ENCODE measurements at regions not wholly inside any gene's neighbourhood (a gene's known extent, or its start where the extent isn't known, plus 50 kb on each side); places are given as distances from the start of the nearest gene placed in this dataset.
"Not testable (repeated sequence)": the region's sequence is repeated elsewhere in the genome, so short reads cannot be mapped to it uniquely, and the experiment has no call there.

DNA sequence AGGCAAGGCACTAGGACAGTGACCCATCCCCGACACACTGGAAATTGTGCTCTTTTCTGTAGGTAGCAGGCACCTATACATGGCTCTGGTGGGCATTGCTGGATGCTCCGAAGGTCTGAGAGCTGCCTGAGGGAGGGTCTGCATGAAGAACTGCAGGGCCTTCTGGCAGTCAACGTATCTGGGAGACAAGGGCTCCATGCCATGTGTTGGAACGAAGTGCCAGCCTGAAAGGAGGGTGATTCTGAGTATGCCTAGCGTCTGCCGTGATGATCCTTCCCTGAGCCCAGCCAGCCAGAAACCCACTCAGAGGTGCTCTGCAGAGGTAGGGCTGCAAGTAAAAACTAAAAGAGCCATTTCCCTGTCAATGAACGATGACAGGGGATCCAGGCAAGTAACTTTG is 453.2 kb downstream of the MED10 start:
- DNase-seq, result no peak

GRCh38 chr5:5919411-5919810 is 458.9 kb downstream of the MED10 start:
- DNase-seq, result no peak

- DNase-seq, result no peak
Observed at GRCh38 chr5:5906778-5907177, 471.6 kb downstream of the MED10 start.

GRCh38 chr5:5905186-5905585 is 473.2 kb downstream of the MED10 start:
- DNase-seq, result no peak

DNA sequence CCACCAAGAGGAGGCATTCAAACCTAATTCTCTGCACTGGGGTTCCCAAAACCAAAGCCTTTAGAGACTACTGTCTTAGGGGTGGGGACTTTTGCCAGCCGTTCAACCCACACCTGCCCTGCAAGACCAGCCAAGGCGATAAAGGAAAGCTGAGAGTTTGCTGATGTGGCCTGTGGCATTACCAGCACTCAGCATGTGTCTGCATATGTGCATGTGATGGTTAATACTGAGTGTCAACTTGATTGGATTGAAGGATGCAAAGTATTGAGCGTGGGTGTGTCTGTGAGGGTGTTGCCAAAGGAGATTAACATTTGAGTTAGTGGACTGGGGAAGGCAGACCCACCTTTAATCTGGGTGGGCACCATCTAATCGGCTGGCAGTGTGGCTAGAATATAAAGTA is 474.2 kb downstream of the MED10 start:
- no peak for DNase-seq

DNA sequence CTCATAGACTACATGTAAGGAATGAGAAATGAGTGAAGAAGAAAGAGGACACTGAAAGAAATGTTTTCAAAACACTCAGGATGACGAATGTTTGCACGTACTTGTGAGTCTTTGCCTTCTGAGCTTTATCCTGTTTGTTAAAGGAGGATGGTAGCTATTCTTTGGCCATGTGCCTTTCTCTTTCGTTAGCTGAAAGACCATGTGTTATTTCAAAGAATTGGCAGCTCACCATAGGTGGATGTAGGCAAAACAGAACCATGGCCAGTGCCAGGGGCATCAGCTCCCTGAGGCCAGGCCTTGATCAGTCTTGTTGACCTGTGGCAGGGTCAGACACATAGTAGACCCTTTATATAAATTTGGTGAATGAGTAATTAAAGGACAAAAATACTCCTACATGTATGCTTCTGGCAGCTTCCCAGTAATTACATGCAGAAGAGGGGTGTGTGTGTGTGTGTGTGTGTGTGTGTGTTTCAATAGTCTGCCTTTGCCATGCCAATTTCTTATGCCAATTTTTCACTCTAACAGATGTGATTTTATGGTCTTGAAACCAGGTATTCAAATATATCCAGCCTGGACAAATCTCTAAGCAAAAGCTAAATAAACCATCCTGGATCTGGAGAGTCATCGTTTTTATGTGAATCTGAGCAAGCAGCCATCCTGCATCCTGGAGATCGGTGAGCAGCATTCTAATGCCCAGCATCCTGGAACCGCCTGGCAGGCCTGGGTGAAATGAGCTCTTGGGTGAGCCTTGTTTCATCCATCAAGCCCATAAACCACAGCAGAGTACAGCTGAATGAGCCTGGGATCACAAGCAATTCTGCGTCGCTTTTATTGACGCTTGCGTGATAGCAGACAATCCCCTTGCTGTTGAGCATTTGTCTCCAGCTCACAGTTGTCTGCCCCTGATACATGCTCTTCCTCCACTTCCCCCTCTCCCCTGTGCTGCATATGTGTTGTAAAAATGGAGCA is 475.4 kb downstream of the MED10 start:
- no peak for DNase-seq

- no peak for DNase-seq
Observed at GRCh38 chr5:5900350-5900749, 477.9 kb downstream of the ICE1 start.

GRCh38 chr5:5899716-5900115 is 477.2 kb downstream of the ICE1 start:
- no peak for DNase-seq

DNA sequence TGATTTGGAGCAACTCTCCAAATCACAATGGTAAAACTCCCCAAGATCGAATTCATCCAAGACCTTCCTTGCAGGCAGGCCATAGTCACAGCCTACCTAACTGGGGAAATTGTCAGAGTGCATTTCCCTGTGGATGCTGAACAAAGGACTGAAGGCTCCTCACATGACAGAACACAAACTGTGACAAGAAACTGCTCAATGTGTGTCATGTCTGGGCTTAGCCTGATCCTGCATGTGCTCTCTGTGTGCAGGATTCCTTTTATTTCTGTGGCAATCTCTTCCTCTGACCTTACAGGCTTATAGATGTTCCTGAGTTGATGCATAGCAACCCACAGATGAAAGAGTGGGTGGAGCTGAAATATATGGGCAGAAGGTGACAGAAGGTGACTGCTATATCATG is 465.8 kb downstream of the ICE1 start:
- no peak for DNase-seq

DNA sequence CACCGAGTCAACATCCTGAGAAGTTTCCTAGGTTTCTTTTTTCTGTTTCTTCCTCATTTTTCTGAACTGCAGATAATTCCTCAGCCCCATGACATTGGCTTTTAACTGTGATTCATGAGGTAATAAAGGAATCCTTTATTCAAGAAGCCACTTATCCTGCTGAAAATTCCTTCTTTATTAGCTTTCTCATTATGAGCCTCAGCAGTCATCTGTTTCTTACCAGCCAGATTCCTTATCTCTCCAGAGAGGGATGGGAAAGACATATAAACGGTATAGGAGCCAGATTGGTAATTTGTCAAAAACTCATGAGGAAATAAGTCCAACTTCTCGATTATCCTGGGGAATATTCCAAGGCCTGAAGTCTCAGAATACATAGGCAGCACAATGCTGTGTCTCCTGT is 465.4 kb downstream of the ICE1 start:
- no peak for DNase-seq

- peak; percentile 22 for DNase-seq
Observed at GRCh38 chr5:5886812-5887486, 464.5 kb downstream of the ICE1 start.

GRCh38 chr5:5886353-5886752 is 463.9 kb downstream of the ICE1 start:
- no peak for DNase-seq

GRCh38 chr5:5885782-5886181 is 463.3 kb downstream of the ICE1 start:
- no peak for DNase-seq

GRCh38 chr5:5884593-5884992 is 462.1 kb downstream of the ICE1 start:
- no peak for DNase-seq

DNA sequence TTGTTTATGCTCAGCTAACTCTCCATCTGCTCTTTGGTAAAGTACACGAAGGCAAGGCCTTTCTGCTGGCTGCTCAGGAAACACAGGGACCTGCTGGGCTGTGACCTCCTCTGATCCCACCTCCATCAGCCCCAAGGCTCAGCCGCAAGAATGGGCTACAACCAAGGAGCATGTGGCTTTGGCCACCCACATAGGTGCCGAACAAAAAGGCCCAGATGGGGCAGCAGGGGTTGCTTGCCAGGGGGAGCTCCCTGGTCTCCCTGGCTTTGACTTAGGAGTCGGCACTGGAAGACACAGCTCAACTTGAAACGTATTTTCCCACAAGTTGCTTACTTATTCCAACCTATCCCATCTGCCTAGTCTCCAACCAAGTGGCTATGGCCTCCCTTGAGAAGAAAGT is 461.1 kb downstream of the ICE1 start:
- no peak for DNase-seq

GRCh38 chr5:5883146-5883545 is 460.7 kb downstream of the ICE1 start:
- DNase-seq, result no peak

DNA sequence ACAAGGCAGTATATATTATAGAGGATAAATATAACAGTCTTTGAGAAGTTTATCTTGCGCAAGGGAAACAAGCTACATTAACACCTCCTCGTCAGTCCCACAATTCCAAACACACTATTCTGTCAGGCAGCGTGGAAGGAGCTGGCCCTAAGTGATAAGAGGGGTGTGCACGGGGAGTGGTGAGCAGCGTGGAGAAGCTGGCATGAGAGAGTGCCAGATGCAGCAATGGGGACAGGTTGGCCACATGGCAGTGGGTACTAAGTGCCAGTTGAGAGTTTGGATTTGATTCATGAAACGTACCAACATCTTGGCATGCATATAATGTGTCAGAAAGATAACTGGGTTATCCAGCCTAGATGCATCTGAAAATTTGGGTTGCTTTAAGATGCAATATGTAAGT is 460.2 kb downstream of the ICE1 start:
- no peak for DNase-seq

DNA sequence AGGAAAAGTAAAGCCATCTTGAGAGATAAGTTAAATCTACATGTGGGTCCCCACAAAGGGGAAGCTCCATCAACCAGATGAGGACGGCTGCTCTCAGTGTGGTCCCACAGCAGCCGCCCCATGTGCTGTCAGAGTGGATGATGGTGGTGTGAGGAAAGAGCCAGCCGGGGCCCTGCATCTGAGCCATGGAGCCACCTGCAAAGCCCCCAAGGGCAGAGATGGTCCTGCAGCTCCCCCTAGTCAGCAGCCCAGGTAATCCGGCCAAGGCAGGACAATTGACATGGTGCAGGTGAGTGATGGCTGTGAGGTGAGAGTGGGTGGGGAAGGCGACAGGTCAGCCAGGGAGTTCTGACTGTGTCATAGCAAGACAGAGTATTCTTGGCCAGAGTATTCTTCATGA is 458.8 kb downstream of the ICE1 start:
- no peak for DNase-seq

DNA sequence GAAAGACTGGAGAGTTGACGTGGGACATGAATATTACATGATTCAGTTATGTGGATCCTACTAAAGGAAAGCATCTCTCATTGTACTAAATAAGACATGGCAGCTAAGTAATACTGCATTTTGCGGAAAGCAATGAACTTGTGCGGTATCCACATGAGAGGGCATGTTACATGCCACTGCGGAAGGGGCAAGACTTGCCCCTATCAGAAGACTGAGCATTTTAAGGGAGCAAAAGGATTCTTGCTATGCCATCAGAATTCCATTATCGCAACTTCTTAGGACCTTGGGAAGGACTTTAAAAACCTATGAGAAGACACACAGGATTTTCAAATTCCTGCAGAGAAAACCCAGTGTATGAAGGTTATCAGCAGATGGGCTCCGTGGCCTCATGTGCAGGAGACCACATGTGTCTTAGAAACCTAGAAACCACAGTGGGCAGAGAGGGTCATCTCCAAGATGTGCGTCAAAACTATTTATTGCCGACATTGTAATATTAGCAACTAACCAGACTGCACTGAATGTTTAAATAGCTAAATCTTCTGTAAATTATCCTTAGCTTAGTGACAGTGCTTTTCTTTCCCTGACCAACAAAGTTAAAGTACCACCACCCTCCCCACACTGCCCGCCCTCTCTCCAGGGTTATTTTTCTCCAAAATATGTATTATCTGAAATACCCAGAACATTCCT is 457.7 kb downstream of the ICE1 start:
- DNase-seq, result no peak

- DNase-seq, result no peak
Observed at GRCh38 chr5:5857396-5857795, 434.9 kb downstream of the ICE1 start.

DNA sequence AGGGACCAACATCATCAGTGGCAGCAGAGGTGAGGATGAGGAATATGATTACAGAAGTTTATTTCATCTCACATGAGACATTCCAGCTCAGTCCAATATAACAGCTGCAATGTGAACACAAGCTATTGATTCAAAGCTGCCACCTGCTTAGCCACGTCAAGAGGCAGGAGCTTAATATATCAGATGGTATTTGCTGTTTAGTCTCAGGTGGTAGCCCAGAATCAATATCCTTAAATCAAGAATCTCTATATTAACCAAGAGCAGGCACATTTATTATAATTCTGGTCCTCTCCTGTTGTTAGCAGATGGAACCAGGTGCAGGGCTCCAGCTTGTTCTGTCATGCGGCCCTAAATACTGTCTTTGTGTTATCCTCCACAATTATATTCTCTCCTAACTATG is 431.6 kb downstream of the ICE1 start:
- DNase-seq, result no peak

- DNase-seq, result no peak
Observed at GRCh38 chr5:5838493-5838892, 416.0 kb downstream of the ICE1 start.

- not testable (repeated sequence) for DNase-seq
Observed at GRCh38 chr5:5831622-5832021, 409.1 kb downstream of the ICE1 start.

- DNase-seq, result no peak
Observed at GRCh38 chr5:5828619-5829018, 406.1 kb downstream of the ICE1 start.

Data from stimulated activated CD4-positive, alpha-beta T cell treated with anti-CD3 and anti-CD28 coated beads, Interleukin-1b, Interleukin-23, amount 100 ng/mL, for 48 hours (primary cell).